ENCODE measurements at regions not wholly inside any gene's neighbourhood (a gene's known extent, or its start where the extent isn't known, plus 50 kb on each side); places are given as distances from the start of the nearest gene placed in this dataset.

DNA sequence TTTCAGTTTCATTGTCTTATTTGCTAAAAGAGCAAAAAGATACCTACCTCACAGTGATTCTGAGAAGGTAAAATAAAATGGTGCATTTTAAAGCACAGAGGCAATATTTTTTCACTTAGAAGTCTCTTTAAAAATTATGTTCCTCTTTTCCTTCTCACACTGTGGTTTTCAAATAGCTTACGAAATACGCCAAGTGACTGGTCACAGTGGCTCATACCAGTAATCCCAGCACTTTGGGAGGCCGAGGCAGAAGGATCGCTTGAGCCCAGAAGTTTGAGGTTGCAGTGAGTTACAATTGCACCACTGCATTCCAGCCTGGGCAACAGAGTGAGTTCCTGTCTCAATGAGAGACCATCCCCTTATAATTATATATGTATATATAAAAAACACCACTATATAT, 372.6 kb downstream of the FBXO8 start:
- no peak overlapping the region for H3K4me3 ChIP-seq (ENCODE audit: low read length)

DNA sequence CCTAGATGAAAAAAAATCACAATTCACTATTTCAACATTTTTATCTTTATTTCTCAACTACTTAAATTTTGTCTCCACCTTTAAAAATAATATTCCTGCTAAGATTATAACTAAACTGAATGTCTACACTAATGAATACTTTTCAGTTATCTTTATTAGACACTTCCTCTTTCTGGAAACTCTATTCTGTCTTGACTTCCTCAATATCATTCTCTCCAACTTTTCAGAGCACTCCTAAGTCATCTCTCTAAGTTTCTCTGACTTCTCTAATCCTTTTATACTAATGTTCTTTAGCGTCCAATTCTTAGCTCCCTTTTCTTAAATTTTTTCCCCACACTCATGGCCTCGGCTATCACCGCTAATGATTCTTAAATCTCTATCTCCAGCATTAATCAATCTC, 374.2 kb downstream of the FBXO8 start:
- no peaks in the 10 kb centered on the region for H3K4me1 ChIP-seq (ENCODE audit: control insufficient read depth, low read depth, low read length)
- no peak overlapping the region for H3K18ac ChIP-seq (ENCODE audit: low read length)
- no peak overlapping the region for H2BK120ac ChIP-seq (ENCODE audit: low read depth, low read length)
- WGBS (ENCODE audit: extremely low coverage, insufficient coverage, low lambda C conversion rate): no CpG with 5 or more reads among the region's 3 CpGs
- H3K56ac ChIP-seq (ENCODE audit: low read length): no peak overlapping the region
- no peak overlapping the region for H4K8ac ChIP-seq (ENCODE audit: low read depth, low read length)
- no peak for DNase-seq
- H3K27me3 ChIP-seq (ENCODE audit: insufficient read depth, low read length, poor library complexity): no peaks in the 10 kb centered on the region
- H2BK5ac ChIP-seq (ENCODE audit: low read length): no peak overlapping the region
- no peak overlapping the region for H3K4me3 ChIP-seq (ENCODE audit: low read length)
- no peak overlapping the region for H2BK15ac ChIP-seq (replicated peaks; ENCODE audit: low read depth)
- no peak overlapping the region for H3K23ac ChIP-seq (ENCODE audit: low read length)
- H3K36me3 ChIP-seq (ENCODE audit: control insufficient read depth, insufficient read depth, low read length): no peaks in the 10 kb centered on the region
- no peak overlapping the region for H4K5ac ChIP-seq (ENCODE audit: low read length)
- H3K9ac ChIP-seq (ENCODE audit: low read length): no peak overlapping the region
- no peak overlapping the region for H3K4me2 ChIP-seq (ENCODE audit: low read length)
- no peak overlapping the region for H3K27ac ChIP-seq (ENCODE audit: low read depth, low read length)
- H3K4ac ChIP-seq (ENCODE audit: low read depth, low read length): no peak overlapping the region
- H2AK5ac ChIP-seq (ENCODE audit: low read length): no peak overlapping the region
- H3K79me2 ChIP-seq (ENCODE audit: control insufficient read depth, insufficient read depth, low read length): no peaks in the 10 kb centered on the region
- H3K79me1 ChIP-seq (ENCODE audit: low read length): no peaks in the 10 kb centered on the region

More for the DNA sequence above, 372.6 kb downstream of the FBXO8 start:
- DNase-seq: no peak
- H2BK15ac ChIP-seq (replicated peaks; ENCODE audit: low read depth): no peak overlapping the region
- no peak overlapping the region for H4K5ac ChIP-seq (ENCODE audit: low read length)
- no CpG with 5 or more reads among the region's 4 CpGs for WGBS (ENCODE audit: extremely low coverage, insufficient coverage, low lambda C conversion rate)
- no peak overlapping the region for H3K56ac ChIP-seq (ENCODE audit: low read length)
- no peaks in the 10 kb centered on the region for H3K4me1 ChIP-seq (ENCODE audit: control insufficient read depth, low read depth, low read length)
- H2BK5ac ChIP-seq (ENCODE audit: low read length): no peak overlapping the region
- H2BK120ac ChIP-seq (ENCODE audit: low read depth, low read length): no peak overlapping the region
- H3K36me3 ChIP-seq (ENCODE audit: control insufficient read depth, insufficient read depth, low read length): no peaks in the 10 kb centered on the region
- no peak overlapping the region for H3K27ac ChIP-seq (ENCODE audit: low read depth, low read length)
- no peak overlapping the region for H3K18ac ChIP-seq (ENCODE audit: low read length)
- no peak overlapping the region for H4K8ac ChIP-seq (ENCODE audit: low read depth, low read length)
- H3K79me1 ChIP-seq (ENCODE audit: low read length): no peaks in the 10 kb centered on the region
- H3K27me3 ChIP-seq (ENCODE audit: insufficient read depth, low read length, poor library complexity): no peaks in the 10 kb centered on the region
- no peak overlapping the region for H3K4ac ChIP-seq (ENCODE audit: low read depth, low read length)
- no peak overlapping the region for H3K9ac ChIP-seq (ENCODE audit: low read length)
- no peaks in the 10 kb centered on the region for H3K79me2 ChIP-seq (ENCODE audit: control insufficient read depth, insufficient read depth, low read length)
- no peak overlapping the region for H2AK5ac ChIP-seq (ENCODE audit: low read length)
- H3K23ac ChIP-seq (ENCODE audit: low read length): no peak overlapping the region
- H3K4me2 ChIP-seq (ENCODE audit: low read length): no peak overlapping the region

GRCh38 chr4:173899813-173900212, 369.8 kb upstream of the HAND2 start:
- Histone ChIP-seq H2BK5ac (ENCODE audit: low read length) (no peak overlapping the region), H4K8ac (ENCODE audit: low read depth, low read length) (no peak overlapping the region), H2BK15ac (replicated peaks; ENCODE audit: low read depth) (no peak overlapping the region), H3K4me1 (ENCODE audit: control insufficient read depth, low read depth, low read length) (no peaks in the 10 kb centered on the region), H2AK5ac (ENCODE audit: low read length) (no peak overlapping the region), H3K27ac (ENCODE audit: low read depth, low read length) (no peak overlapping the region), H3K79me2 (ENCODE audit: control insufficient read depth, insufficient read depth, low read length) (no peaks in the 10 kb centered on the region), H3K4me2 (ENCODE audit: low read length) (no peak overlapping the region), H3K9ac (ENCODE audit: low read length) (no peak overlapping the region), H2BK120ac (ENCODE audit: low read depth, low read length) (no peak overlapping the region), H3K4me3 (ENCODE audit: low read length) (no peak overlapping the region), H4K5ac (ENCODE audit: low read length) (no peak overlapping the region), H3K18ac (ENCODE audit: low read length) (no peak overlapping the region), H3K23ac (ENCODE audit: low read length) (no peak overlapping the region), H3K56ac (ENCODE audit: low read length) (no peak overlapping the region), H3K36me3 (ENCODE audit: control insufficient read depth, insufficient read depth, low read length) (no peaks in the 10 kb centered on the region), H3K79me1 (ENCODE audit: low read length) (no peaks in the 10 kb centered on the region), H3K4ac (ENCODE audit: low read depth, low read length) (no peak overlapping the region), H3K27me3 (ENCODE audit: insufficient read depth, low read length, poor library complexity) (no peaks in the 10 kb centered on the region)
- WGBS (ENCODE audit: extremely low coverage, insufficient coverage, low lambda C conversion rate): no CpG with 5 or more reads among the region's 2 CpGs
- DNase-seq: no peak

- Histone ChIP-seq H3K4ac (ENCODE audit: low read depth, low read length) (no peak overlapping the region), H3K56ac (ENCODE audit: low read length) (no peak overlapping the region), H2BK120ac (ENCODE audit: low read depth, low read length) (no peak overlapping the region), H4K8ac (ENCODE audit: low read depth, low read length) (no peak overlapping the region), H3K79me1 (ENCODE audit: low read length) (no peaks in the 10 kb centered on the region), H3K9ac (ENCODE audit: low read length) (no peak overlapping the region), H2BK5ac (ENCODE audit: low read length) (no peak overlapping the region), H3K27me3 (ENCODE audit: insufficient read depth, low read length, poor library complexity) (no peaks in the 10 kb centered on the region), H3K23ac (ENCODE audit: low read length) (no peak overlapping the region), H3K18ac (ENCODE audit: low read length) (no peak overlapping the region), H3K4me1 (ENCODE audit: control insufficient read depth, low read depth, low read length) (no peaks in the 10 kb centered on the region), H3K4me2 (ENCODE audit: low read length) (no peak overlapping the region), H3K27ac (ENCODE audit: low read depth, low read length) (no peak overlapping the region), H3K36me3 (ENCODE audit: control insufficient read depth, insufficient read depth, low read length) (no peaks in the 10 kb centered on the region), H2BK15ac (replicated peaks; ENCODE audit: low read depth) (no peak overlapping the region), H3K79me2 (ENCODE audit: control insufficient read depth, insufficient read depth, low read length) (no peaks in the 10 kb centered on the region), H3K4me3 (ENCODE audit: low read length) (no peak overlapping the region), H4K5ac (ENCODE audit: low read length) (no peak overlapping the region), H2AK5ac (ENCODE audit: low read length) (no peak overlapping the region)
- 100% methylated on average over 1 of the region's 3 CpGs for WGBS (ENCODE audit: extremely low coverage, insufficient coverage, low lambda C conversion rate)
- DNase-seq: no peak
Measured at GRCh38 chr4:173891072-173891471, 361.0 kb upstream of the HAND2 start.

- Histone ChIP-seq H2BK120ac (ENCODE audit: low read depth, low read length) (no peak overlapping the region), H3K4me3 (ENCODE audit: low read length) (no peak overlapping the region), H3K79me1 (ENCODE audit: low read length) (no peaks in the 10 kb centered on the region), H3K4ac (ENCODE audit: low read depth, low read length) (no peak overlapping the region), H3K4me1 (ENCODE audit: control insufficient read depth, low read depth, low read length) (peaks cover 6% of the 10 kb centered on the region), H3K27me3 (ENCODE audit: insufficient read depth, low read length, poor library complexity) (no peaks in the 10 kb centered on the region), H2BK5ac (ENCODE audit: low read length) (no peak overlapping the region), H4K8ac (ENCODE audit: low read depth, low read length) (no peak overlapping the region), H3K4me2 (ENCODE audit: low read length) (no peak overlapping the region), H3K79me2 (ENCODE audit: control insufficient read depth, insufficient read depth, low read length) (no peaks in the 10 kb centered on the region), H4K5ac (ENCODE audit: low read length) (no peak overlapping the region), H3K27ac (ENCODE audit: low read depth, low read length) (no peak overlapping the region), H3K36me3 (ENCODE audit: control insufficient read depth, insufficient read depth, low read length) (no peaks in the 10 kb centered on the region), H3K56ac (ENCODE audit: low read length) (no peak overlapping the region), H2BK15ac (replicated peaks; ENCODE audit: low read depth) (no peak overlapping the region), H2AK5ac (ENCODE audit: low read length) (no peak overlapping the region), H3K9ac (ENCODE audit: low read length) (no peak overlapping the region), H3K23ac (ENCODE audit: low read length) (no peak overlapping the region), H3K18ac (ENCODE audit: low read length) (no peak overlapping the region)
- 100% methylated on average over 1 of the region's 4 CpGs for WGBS (ENCODE audit: extremely low coverage, insufficient coverage, low lambda C conversion rate)
- no peak for DNase-seq
Measured at GRCh38 chr4:173883821-173884220, 353.8 kb upstream of the HAND2 start.

- Histone ChIP-seq H4K8ac (ENCODE audit: low read depth, low read length) (no peak overlapping the region), H4K5ac (ENCODE audit: low read length) (no peak overlapping the region), H2BK15ac (replicated peaks; ENCODE audit: low read depth) (no peak overlapping the region), H2BK120ac (ENCODE audit: low read depth, low read length) (no peak overlapping the region), H3K9ac (ENCODE audit: low read length) (no peak overlapping the region), H3K4me3 (ENCODE audit: low read length) (no peak overlapping the region), H3K4me2 (ENCODE audit: low read length) (no peak overlapping the region), H3K4ac (ENCODE audit: low read depth, low read length) (no peak overlapping the region), H3K56ac (ENCODE audit: low read length) (no peak overlapping the region), H3K27me3 (ENCODE audit: insufficient read depth, low read length, poor library complexity) (no peaks in the 10 kb centered on the region), H3K4me1 (ENCODE audit: control insufficient read depth, low read depth, low read length) (peaks cover 6% of the 10 kb centered on the region), H3K36me3 (ENCODE audit: control insufficient read depth, insufficient read depth, low read length) (no peaks in the 10 kb centered on the region), H3K27ac (ENCODE audit: low read depth, low read length) (no peak overlapping the region), H2BK5ac (ENCODE audit: low read length) (no peak overlapping the region), H3K79me2 (ENCODE audit: control insufficient read depth, insufficient read depth, low read length) (no peaks in the 10 kb centered on the region), H2AK5ac (ENCODE audit: low read length) (no peak overlapping the region), H3K23ac (ENCODE audit: low read length) (no peak overlapping the region), H3K18ac (ENCODE audit: low read length) (no peak overlapping the region), H3K79me1 (ENCODE audit: low read length) (no peaks in the 10 kb centered on the region)
- no CpG with 5 or more reads among the region's 1 CpG for WGBS (ENCODE audit: extremely low coverage, insufficient coverage, low lambda C conversion rate)
- no peak for DNase-seq
Measured at GRCh38 chr4:173880897-173881296, 350.9 kb upstream of the HAND2 start.
